Fibroblast of the conjunctiva (primary cell): ENCODE measurements at regions not wholly inside any gene's neighbourhood (a gene's known extent, or its start where the extent isn't known, plus 50 kb on each side); places are given as distances from the start of the nearest gene placed in this dataset.
"Not testable (repeated sequence)": the region's sequence is repeated elsewhere in the genome, so short reads cannot be mapped to it uniquely, and the experiment has no call there.

Experiments used
- DNase-seq: peaks from one replicate; pipeline ENCODE4 v3.0.0-alpha.2; 2010; ENCODE audit warnings: low read depth

DNA sequence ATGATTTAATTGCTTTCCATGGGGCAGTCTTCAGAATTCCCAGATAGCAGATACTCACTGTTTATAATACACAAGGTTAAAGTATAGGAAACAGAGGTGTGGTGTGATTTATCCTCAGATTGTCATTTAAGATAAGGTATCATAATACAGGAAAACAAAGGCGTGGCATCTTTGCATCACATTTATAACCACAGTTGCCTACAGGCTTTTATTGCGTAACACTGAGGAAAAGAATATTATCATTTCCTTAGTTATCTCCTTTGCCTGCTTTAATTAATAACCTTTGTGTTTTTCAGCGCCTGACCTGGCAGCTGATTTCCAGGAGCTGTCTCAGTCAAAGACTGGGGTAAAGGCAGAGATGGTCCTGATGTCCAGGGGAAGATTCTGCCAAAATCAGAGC, 68.8 kb downstream of the SSX7 start:
- no peak for DNase-seq

DNA sequence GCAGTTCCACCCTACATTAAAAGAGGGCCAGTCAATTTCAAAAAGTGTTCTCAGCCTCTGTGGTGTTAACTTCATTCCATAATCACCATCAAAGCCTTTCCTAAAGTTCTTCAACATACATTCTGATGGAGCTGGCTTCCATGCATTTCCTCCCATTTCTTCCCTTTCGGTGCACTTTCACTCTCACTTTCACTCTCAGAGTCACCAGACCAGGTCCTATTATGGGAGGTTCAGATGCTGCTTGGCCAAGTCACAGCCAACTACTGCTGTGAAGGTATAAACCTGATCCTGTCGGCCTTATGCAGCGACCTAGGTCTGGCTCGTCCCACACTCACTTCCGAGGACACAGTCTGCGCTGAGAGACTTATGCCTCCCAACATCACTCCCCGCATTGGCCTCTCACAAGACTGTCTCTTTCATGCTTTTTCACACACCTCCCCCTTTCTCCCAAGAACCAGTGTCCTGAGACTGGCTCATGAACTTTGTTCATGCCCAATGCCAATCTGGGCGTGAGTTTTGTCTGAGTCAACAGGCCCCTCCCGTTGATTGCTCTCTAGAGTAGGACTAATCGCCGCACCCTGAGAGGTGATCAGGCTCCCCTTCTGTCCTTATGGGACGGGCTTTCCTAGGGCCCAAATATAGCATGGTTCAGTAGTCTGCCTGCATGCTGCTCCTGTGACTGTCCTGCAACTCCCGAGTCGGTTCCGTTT, 60.8 kb upstream of the XAGE1B start:
- no peak for DNase-seq

DNA sequence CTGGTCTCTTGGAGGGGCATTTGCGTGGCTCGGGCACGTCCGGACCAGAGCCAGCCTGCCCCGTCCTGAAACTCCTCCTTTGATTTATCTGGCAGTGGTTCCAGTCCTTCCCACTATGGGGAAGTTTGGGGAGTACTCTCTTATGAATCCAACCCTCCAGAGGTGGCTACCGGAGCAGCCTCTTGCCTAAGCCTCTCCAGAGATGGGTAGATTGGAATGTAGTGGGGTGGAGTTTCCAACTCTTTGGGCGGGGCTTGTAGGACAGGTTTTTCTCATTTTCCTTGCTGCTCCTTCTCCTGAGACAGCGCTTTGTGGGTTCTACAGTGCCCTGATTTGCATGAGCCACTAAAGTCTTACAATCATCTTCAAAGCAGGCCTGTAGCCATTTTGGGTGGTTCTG, 60.1 kb upstream of the XAGE1B start:
- no peak for DNase-seq

DNA sequence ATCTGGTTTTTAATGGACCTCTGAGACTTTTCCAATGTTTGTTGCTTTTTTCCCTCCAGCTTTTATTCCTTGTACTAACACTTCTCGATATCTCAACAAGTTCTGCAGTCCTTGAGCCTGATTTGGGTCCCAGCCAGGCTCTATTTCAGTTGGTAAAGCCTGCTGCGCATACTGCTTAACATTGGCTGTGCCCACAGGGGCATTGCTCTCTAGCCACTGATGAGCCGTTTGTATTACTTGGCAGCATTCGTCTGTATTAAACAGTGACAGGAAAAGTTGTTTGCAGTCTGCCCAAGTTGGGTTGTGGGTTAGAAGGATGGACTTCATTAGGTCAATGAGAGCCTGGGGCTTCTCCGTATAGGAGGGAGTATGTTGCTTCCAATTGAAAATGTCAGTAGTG, 59.6 kb upstream of the XAGE1B start:
- DNase-seq: no peak

DNA sequence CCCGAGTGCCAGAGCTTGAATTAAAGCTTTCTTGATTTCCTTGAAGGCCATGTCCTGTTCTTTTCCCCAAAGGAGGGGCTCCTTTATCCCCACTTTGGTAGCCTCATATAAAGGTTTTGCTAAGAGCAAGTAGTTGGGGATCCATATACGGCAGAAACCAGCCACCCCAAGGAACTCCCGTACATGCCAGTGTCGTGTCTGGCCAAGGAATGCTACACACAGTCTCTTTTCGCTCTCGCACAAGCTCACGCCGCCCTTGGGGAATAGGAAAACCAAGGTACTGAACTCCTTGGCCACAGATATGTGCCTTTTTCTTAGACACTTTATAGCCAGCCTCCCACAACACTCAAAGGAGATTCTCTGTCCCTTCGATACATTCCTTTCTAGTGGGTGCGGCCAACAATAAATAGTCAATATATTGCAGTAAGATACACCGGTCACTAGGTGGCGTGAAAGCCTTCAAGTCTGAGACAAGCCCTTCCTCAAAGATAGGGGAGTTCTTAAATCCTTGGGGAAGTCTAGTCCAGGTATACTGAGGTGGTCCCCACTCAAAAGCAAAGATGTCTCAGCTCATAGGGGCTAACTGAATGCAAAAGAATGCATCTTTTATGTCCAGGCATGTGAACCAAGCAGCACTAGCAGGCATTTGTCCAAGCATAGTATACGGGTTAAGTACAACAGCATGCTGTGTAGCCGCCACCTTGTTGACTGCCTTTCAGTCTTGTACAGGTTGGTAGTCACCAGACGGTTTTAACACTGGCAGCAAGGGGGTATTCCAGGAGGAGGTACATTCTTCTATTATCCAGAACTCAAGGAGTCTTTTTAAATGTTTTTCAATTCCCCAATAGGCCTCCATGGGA, 57.8 kb upstream of the XAGE1B start:
- DNase-seq: peak; percentile 49

DNA sequence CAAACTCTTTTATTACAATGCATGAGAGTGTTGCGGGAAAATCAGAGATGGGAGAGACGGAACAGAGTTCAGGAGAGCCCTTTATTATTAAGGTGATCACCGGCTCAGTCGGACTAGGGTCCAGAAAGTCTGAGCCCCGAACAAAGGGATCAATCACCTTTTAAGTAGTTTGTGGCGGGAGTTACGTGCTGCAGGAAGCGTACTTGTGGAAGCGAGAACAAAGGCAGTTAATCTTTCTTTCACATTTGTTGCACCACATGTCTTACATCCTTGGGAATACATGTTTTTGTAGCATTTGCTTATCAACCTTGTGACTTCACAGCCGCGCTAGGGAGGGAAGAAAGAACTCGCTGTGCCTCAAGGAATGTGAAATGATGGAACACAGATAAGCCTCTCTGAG, 51.3 kb upstream of the XAGE1B start:
- DNase-seq: not testable (repeated sequence)
